Ishikawa (cell line): ENCODE measurements at regions not wholly inside any gene's neighbourhood (a gene's known extent, or its start where the extent isn't known, plus 50 kb on each side); places are given as distances from the start of the nearest gene placed in this dataset.

Source experiments
- CEBPB ChIP-seq: IDR thresholded peaks from 2 replicates; pipeline ENCODE4 v1.6.1; 2012
- CREB1 ChIP-seq: IDR thresholded peaks from 2 replicates; pipeline ENCODE4 v1.6.1; 2012; ENCODE audit warnings: low read depth
- EGR1 ChIP-seq: IDR thresholded peaks from 2 replicates; pipeline ENCODE4 v1.6.1; 2012
- EP300 ChIP-seq: IDR thresholded peaks from 2 replicates; pipeline ENCODE4 v1.6.1; 2012; ENCODE audit warnings: borderline replicate concordance
- FOXM1 ChIP-seq: IDR thresholded peaks from 2 replicates; pipeline ENCODE4 v1.6.1; 2012; ENCODE audit warnings: low read depth, borderline replicate concordance
- NFIC ChIP-seq: IDR thresholded peaks from 2 replicates; pipeline ENCODE4 v1.6.1; 2012
- RAD21 ChIP-seq: IDR thresholded peaks from 2 replicates; pipeline ENCODE4 v1.6.1; 2012; ENCODE audit warnings: low read depth
- TAF1 ChIP-seq: IDR thresholded peaks from 2 replicates; pipeline ENCODE4 v1.6.1; 2012; ENCODE audit warnings: low read depth, mild to moderate bottlenecking
- TCF12 ChIP-seq: IDR thresholded peaks from 2 replicates; pipeline ENCODE4 v1.6.1; 2012; ENCODE audit warnings: low read depth
- TEAD4 ChIP-seq: IDR thresholded peaks from 2 replicates; pipeline ENCODE4 v1.6.1; 2012
- YY1 ChIP-seq: IDR thresholded peaks from 2 replicates; pipeline ENCODE4 v1.6.1; 2012; ENCODE audit warnings: low read depth
- ZBTB7A ChIP-seq: IDR thresholded peaks from 2 replicates; pipeline ENCODE4 v1.6.1; 2012; ENCODE audit warnings: low read depth
- TF ChIP-seq, protein P1 (sequence below): IDR thresholded peaks from 2 replicates; pipeline ENCODE4 v1.6.1; 2012; ENCODE audit warnings: low read depth, mild to moderate bottlenecking
- TF ChIP-seq, protein P2 (sequence below): IDR thresholded peaks from 2 replicates; pipeline ENCODE4 v1.6.1; 2012
- TF ChIP-seq, protein P3 (sequence below): IDR thresholded peaks from 2 replicates; pipeline ENCODE4 v1.6.1; 2012

DNA sequence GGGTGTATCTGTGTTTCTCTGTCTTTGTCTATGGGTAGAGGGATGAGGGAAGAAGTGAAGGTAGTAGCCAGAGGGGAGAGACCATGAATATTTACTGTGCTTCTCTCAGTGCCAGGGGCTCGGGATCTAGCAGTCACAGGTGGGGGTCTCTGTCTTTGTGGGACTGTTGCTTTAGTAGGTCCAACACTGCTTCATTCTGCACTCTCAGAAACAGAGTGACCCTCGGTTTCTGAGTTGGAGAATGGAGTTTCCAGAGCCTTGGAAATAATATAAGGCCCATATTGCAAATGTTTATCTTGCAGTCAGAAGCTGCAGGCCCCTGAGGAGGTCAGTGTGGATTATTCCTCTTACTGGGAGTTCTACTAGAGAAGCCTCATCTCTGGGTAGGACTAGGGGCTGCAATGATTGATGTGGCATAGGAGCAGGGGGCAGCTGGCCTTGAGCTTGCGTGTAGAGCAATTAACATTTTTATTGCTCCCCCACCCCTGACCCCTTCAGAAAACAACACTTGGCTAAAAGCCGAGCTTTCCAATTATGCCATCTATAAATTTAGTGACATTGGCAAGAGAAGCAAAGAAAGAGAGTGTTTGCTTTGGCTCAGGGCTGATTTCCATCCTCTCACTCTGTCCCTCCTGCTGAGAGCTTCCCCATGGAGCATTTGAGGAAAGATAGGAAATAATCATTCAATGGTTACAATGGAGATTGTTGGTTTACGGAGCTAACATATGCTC, 55.0 kb upstream of the TRPC7 start:
- TF ChIP-seq EGR1 (no peak), CEBPB (no peak), TEAD4 (no peak), YY1 (no peak), TAF1 (no peak), CREB1 (no peak), FOXM1 (no peak), RAD21 (no peak), EP300 (no peak), NFIC (no peak), TCF12 (no peak), ZBTB7A (no peak)
- TF ChIP-seq, protein P1, sequence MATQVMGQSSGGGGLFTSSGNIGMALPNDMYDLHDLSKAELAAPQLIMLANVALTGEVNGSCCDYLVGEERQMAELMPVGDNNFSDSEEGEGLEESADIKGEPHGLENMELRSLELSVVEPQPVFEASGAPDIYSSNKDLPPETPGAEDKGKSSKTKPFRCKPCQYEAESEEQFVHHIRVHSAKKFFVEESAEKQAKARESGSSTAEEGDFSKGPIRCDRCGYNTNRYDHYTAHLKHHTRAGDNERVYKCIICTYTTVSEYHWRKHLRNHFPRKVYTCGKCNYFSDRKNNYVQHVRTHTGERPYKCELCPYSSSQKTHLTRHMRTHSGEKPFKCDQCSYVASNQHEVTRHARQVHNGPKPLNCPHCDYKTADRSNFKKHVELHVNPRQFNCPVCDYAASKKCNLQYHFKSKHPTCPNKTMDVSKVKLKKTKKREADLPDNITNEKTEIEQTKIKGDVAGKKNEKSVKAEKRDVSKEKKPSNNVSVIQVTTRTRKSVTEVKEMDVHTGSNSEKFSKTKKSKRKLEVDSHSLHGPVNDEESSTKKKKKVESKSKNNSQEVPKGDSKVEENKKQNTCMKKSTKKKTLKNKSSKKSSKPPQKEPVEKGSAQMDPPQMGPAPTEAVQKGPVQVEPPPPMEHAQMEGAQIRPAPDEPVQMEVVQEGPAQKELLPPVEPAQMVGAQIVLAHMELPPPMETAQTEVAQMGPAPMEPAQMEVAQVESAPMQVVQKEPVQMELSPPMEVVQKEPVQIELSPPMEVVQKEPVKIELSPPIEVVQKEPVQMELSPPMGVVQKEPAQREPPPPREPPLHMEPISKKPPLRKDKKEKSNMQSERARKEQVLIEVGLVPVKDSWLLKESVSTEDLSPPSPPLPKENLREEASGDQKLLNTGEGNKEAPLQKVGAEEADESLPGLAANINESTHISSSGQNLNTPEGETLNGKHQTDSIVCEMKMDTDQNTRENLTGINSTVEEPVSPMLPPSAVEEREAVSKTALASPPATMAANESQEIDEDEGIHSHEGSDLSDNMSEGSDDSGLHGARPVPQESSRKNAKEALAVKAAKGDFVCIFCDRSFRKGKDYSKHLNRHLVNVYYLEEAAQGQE = no peak
- TF ChIP-seq, protein P2, sequence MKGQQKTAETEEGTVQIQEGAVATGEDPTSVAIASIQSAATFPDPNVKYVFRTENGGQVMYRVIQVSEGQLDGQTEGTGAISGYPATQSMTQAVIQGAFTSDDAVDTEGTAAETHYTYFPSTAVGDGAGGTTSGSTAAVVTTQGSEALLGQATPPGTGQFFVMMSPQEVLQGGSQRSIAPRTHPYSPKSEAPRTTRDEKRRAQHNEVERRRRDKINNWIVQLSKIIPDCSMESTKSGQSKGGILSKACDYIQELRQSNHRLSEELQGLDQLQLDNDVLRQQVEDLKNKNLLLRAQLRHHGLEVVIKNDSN = no peak
- TF ChIP-seq, protein P3, sequence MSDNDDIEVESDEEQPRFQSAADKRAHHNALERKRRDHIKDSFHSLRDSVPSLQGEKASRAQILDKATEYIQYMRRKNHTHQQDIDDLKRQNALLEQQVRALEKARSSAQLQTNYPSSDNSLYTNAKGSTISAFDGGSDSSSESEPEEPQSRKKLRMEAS = no peak

DNA sequence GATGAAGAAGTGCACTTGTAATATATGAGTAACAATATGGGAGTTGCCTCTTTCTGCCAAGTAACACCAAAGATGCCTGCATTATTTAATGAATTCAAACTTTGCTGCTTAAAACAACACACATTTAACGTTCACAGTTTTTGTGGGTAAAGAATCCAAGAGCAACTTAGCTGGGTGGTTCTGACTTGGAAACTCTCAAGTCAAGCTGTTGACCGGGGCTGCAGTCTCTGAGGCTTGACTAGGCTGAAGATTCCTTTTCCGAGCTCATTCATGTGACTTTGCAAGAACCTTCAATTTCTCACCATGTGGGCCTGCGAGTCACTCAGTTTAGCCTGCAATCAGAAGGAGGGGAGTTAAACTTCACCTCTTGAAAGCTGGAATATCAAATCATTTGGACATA, 53.0 kb upstream of the TRPC7 start:
- TF ChIP-seq YY1 (no peak), FOXM1 (no peak), TEAD4 (no peak), EGR1 (no peak), CREB1 (no peak), TAF1 (no peak), EP300 (no peak), NFIC (no peak), ZBTB7A (no peak), TCF12 (no peak), CEBPB (no peak), RAD21 (no peak)
- TF ChIP-seq, protein P1 = no peak
- TF ChIP-seq, protein P3 = no peak
- TF ChIP-seq, protein P2 = no peak
